HepG2 (cell line): ENCODE measurements at regions not wholly inside any gene's neighbourhood (a gene's known extent, or its start where the extent isn't known, plus 50 kb on each side); places are given as distances from the start of the nearest gene placed in this dataset.

Experiments
- ARNT2 ChIP-seq: sonication (generic); formaldehyde crosslinking; IDR thresholded peaks from 2 replicates; pipeline ENCODE4 v1.8.0; 2022; ENCODE audit warnings: mild to moderate bottlenecking, low read depth, missing genetic modification reagents, moderate library complexity
- FOXA1 ChIP-seq, 2 experiments: fragments of 450-650 bp in 1 of 2; sonication (generic) in 1 of 2; formaldehyde crosslinking in 1 of 2; IDR thresholded peaks; 2 replicates each; pipeline versions ENCODE4 v1.4.0 to v1.6.1; 2016 to 2020; ENCODE audit warnings: missing genetic modification reagents in 1 of 2
- FOXM1 ChIP-seq: sonication (generic); formaldehyde crosslinking; IDR thresholded peaks from 2 replicates; pipeline ENCODE4 v1.5.0; 2020; ENCODE audit warnings: missing genetic modification reagents
- HNRNPUL1 ChIP-seq: fragments of 200-400 bp; formaldehyde crosslinking; IDR thresholded peaks from 2 replicates; pipeline ENCODE4 v1.6.1; 2017; ENCODE audit warnings: low read depth, mild to moderate bottlenecking, low read length, moderate library complexity
- MIER3 ChIP-seq: IDR thresholded peaks from 2 replicates; pipeline ENCODE4 v1.6.1; 2016; ENCODE audit warnings: missing compliant biosample characterization, borderline replicate concordance
- MXD4 ChIP-seq: IDR thresholded peaks from 2 replicates; pipeline ENCODE4 v1.6.1; 2016; ENCODE audit warnings: mild to moderate bottlenecking, missing biosample characterization, missing genetic modification reagents
- REPIN1 ChIP-seq: sonication (generic); formaldehyde crosslinking; IDR thresholded peaks from 2 replicates; pipeline ENCODE4 v1.8.0; 2022; ENCODE audit warnings: missing genetic modification reagents, low read depth, mild to moderate bottlenecking, borderline replicate concordance
- RFX3 ChIP-seq: IDR thresholded peaks from 2 replicates; pipeline ENCODE4 v1.6.1; 2016; ENCODE audit warnings: missing biosample characterization, missing genetic modification reagents
- SALL2 ChIP-seq: sonication (generic); formaldehyde crosslinking; IDR thresholded peaks from 2 replicates; pipeline ENCODE4 v1.8.1; 2023; ENCODE audit warnings: mild to moderate bottlenecking, missing genetic modification reagents, inconsistent platforms
- SATB2 ChIP-seq: sonication (generic); formaldehyde crosslinking; IDR thresholded peaks from 2 replicates; pipeline ENCODE4 v1.5.0; 2020; ENCODE audit warnings: missing genetic modification reagents
- SRSF4 ChIP-seq: fragments of 200-400 bp; formaldehyde crosslinking; IDR thresholded peaks from one replicate; pipeline ENCODE4 v1.6.1; 2018; ENCODE audit warnings: mild to moderate bottlenecking, low read depth, low read length, moderate library complexity; ENCODE audit not compliant: poor library complexity, severe bottlenecking
- ZBTB25 ChIP-seq: IDR thresholded peaks from 2 replicates; pipeline ENCODE4 v1.6.1; 2018; ENCODE audit warnings: missing genetic modification reagents
- ZFP62 ChIP-seq: sonication (generic); formaldehyde crosslinking; IDR thresholded peaks from 2 replicates; pipeline ENCODE4 v1.4.0; 2020; ENCODE audit warnings: missing genetic modification reagents
- ZGPAT ChIP-seq: IDR thresholded peaks from 2 replicates; pipeline ENCODE4 v1.6.1; 2016; ENCODE audit warnings: mild to moderate bottlenecking
- ZNF256 ChIP-seq: sonication (generic); formaldehyde crosslinking; conservative IDR thresholded peaks from 2 replicates; pipeline ENCODE4 v1.4.0; 2020; ENCODE audit warnings: missing genetic modification reagents
- ZNF264 ChIP-seq: sonication (generic); formaldehyde crosslinking; IDR thresholded peaks from 2 replicates; pipeline ENCODE4 v1.4.0; 2020; ENCODE audit warnings: missing genetic modification reagents
- ZNF280D ChIP-seq: sonication (generic); formaldehyde crosslinking; IDR thresholded peaks from 2 replicates; pipeline ENCODE4 v1.5.1; 2020; ENCODE audit warnings: mild to moderate bottlenecking, missing genetic modification reagents
- ZNF362 ChIP-seq: sonication (generic); formaldehyde crosslinking; IDR thresholded peaks from 2 replicates; pipeline ENCODE4 v1.4.0; 2020; ENCODE audit warnings: missing genetic modification reagents, mild to moderate bottlenecking, borderline replicate concordance
- ZNF432 ChIP-seq: sonication (generic); formaldehyde crosslinking; IDR thresholded peaks from 2 replicates; pipeline ENCODE4 v1.5.0; 2020; ENCODE audit warnings: missing genetic modification reagents, mild to moderate bottlenecking, borderline replicate concordance
- ZNF513 ChIP-seq: sonication (generic); formaldehyde crosslinking; conservative IDR thresholded peaks from 2 replicates; pipeline ENCODE4 v1.5.0; 2020; ENCODE audit warnings: missing genetic modification reagents
- ZNF879 ChIP-seq: sonication (generic); formaldehyde crosslinking; IDR thresholded peaks from 2 replicates; pipeline ENCODE4 v1.8.1; 2023; ENCODE audit warnings: missing genetic modification reagents

GRCh38 chr17:72539981-72540897 lies 419.4 kb downstream of the SOX9 start (continued):
- no peak for TF ChIP-seq SATB2 (CRISPR knock-in tag)
- TF ChIP-seq ZNF513 (CRISPR knock-in tag) = peak; percentile 97; the same call in 1 of the 2 replicates
- TF ChIP-seq SALL2 (CRISPR knock-in tag) = peak; percentile 96
- no peak for TF ChIP-seq FOXM1 (CRISPR knock-in tag)
- no peak for TF ChIP-seq SRSF4
- TF ChIP-seq ZBTB25 (CRISPR knock-in tag) = no peak
- TF ChIP-seq ZNF264 (CRISPR knock-in tag) = no peak
- no peak for TF ChIP-seq HNRNPUL1
- no peak for TF ChIP-seq MXD4 (CRISPR knock-in tag)
- TF ChIP-seq ZNF879 (CRISPR knock-in tag) = no peak
- TF ChIP-seq ZFP62 (CRISPR knock-in tag) = no peak
- no peak for TF ChIP-seq ZNF432
- no peak for TF ChIP-seq ZNF256 (CRISPR knock-in tag)
- TF ChIP-seq REPIN1 (CRISPR knock-in tag) = peak; percentile 76; the same call in 1 of the 2 replicates
- peak; percentile 54; the same call in 1 of the 2 replicates for TF ChIP-seq ZNF362
- no peak for TF ChIP-seq FOXA1 (IDR thresholded peaks at IDR 0.05)
- TF ChIP-seq FOXA1 (CRISPR knock-in tag; IDR thresholded peaks at IDR 0.05) = no peak
- TF ChIP-seq ZNF280D (CRISPR knock-in tag) = no peak
- peak; percentile 46; the same call in 1 of the 2 replicates for TF ChIP-seq ZGPAT (CRISPR knock-in tag)
- no peak for TF ChIP-seq RFX3 (CRISPR knock-in tag)
- peak; percentile 86; the same call in 1 of the 2 replicates for TF ChIP-seq ARNT2 (CRISPR knock-in tag)
- TF ChIP-seq MIER3 (CRISPR knock-in tag) = no peak
